GM19397 (cell line): ENCODE measurements at regions not wholly inside any gene's neighbourhood (a gene's known extent, or its start where the extent isn't known, plus 50 kb on each side); places are given as distances from the start of the nearest gene placed in this dataset.

Source experiments
- ATAC-seq: cut with Tn5 transposase; IDR thresholded peaks from one replicate; pipeline ENCODE4 v1.9.1; 2021; ENCODE audit warnings: mild to moderate bottlenecking, moderate library complexity; ENCODE audit not compliant: unreplicated experiment

- ATAC-seq = no peak
Measured at GRCh38 chr13:61477619-61478018, 62.0 kb upstream of the PCDH20 start.

- ATAC-seq = no peak
Measured at GRCh38 chr13:61470786-61471185, 55.1 kb upstream of the PCDH20 start.

GRCh38 chr13:61466280-61466679 lies 50.6 kb upstream of the PCDH20 start:
- ATAC-seq = no peak
